HAP-1 (cell line): ENCODE measurements at regions not wholly inside any gene's neighbourhood (a gene's known extent, or its start where the extent isn't known, plus 50 kb on each side); places are given as distances from the start of the nearest gene placed in this dataset.
A peak's percentile ranks its signal among the peaks of the same experiment; 100 is the strongest.
"Not testable (repeated sequence)": the region's sequence is repeated elsewhere in the genome, so short reads cannot be mapped to it uniquely, and the experiment has no call there.

Experiments
- DNase-seq, 2 experiments: peaks; one replicate each; pipeline ENCODE4 v3.0.0-alpha.2; 2016 to 2020; ENCODE audit warnings: low spot score in 2 of 2
- H3K27me3 ChIP-seq: fragments of 250-450 bp; sonication (Bioruptor Pico); 2 replicates; pipeline ENCODE4 v1.5.1; 2020; ENCODE audit warnings: low read depth, mild to moderate bottlenecking, moderate library complexity
- H3K36me3 ChIP-seq: fragments of 250-450 bp; sonication (Bioruptor Pico); replicated peaks from 2 replicates; pipeline ENCODE4 v1.5.1; 2020; ENCODE audit warnings: mild to moderate bottlenecking
- H3K4me1 ChIP-seq: fragments of 250-450 bp; sonication (Bioruptor Pico); 2 replicates; pipeline ENCODE4 v1.5.1; 2020; ENCODE audit warnings: mild to moderate bottlenecking
- H3K4me3 ChIP-seq: fragments of 250-450 bp; sonication (Bioruptor Pico); 2 replicates; pipeline ENCODE4 v1.5.1; 2020; ENCODE audit warnings: mild to moderate bottlenecking, moderate library complexity
- H3K9me3 ChIP-seq: fragments of 250-450 bp; sonication (Bioruptor Pico); 2 replicates; pipeline ENCODE4 v1.5.1; 2020; ENCODE audit warnings: mild to moderate bottlenecking, moderate library complexity
- in situ Hi-C: fragments of 300-500 bp; cut with MboI; formaldehyde crosslinking; loops from 3 replicates; pipeline ENCODE4 v1.14.3; 2020; ENCODE audit warnings: low sequenced_read_pairs, inconsistent platforms, mixed read lengths

DNA sequence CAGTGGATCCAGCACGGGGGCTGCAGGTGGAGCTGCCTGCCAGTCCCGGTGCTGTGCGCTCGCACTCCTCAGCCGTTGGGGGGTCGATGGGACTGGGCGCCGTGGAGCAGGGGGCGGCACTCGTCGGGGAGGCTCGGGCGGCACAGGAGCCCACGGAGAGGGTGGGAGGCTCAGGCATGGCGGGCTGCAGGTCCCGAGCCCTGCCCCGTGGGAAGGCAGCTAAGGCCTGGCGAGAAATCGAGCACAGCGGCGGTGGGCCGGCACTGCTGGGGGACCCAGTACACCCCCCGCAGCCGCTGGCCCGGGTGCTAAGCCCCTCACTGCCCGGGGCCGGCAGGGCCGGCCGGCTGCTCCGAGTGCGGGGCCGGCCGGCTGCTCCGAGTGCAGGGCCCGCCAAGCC lies 52.3 kb upstream of the MARK1 start:
- H3K27me3 ChIP-seq, in situ Hi-C loops, DNase-seq, H3K9me3 ChIP-seq, H3K4me1 ChIP-seq, H3K36me3 ChIP-seq, H3K4me3 ChIP-seq: not testable (repeated sequence)

DNA sequence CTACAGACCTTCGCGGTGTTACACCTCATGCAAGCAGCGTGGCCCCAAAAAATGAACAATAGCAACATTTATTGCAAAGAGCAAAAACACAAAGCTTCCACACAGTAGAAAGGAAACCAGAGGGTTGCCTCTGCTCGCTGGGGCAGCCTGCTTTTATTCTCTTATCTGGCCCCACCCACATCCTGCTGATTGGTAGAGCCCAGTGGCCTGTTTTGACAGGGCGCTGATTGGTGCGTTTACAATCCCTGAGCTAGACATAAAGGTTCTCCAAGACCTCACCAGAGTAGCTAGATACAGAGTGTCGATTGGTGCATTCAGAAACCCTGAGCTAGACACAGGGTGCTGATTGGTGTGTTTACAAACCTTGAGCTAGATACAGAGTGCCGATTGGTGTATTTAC lies 52.8 kb upstream of the MARK1 start:
- H3K36me3 ChIP-seq, in situ Hi-C loops, H3K9me3 ChIP-seq, H3K4me1 ChIP-seq, H3K27me3 ChIP-seq, H3K4me3 ChIP-seq, DNase-seq: not testable (repeated sequence)

DNA sequence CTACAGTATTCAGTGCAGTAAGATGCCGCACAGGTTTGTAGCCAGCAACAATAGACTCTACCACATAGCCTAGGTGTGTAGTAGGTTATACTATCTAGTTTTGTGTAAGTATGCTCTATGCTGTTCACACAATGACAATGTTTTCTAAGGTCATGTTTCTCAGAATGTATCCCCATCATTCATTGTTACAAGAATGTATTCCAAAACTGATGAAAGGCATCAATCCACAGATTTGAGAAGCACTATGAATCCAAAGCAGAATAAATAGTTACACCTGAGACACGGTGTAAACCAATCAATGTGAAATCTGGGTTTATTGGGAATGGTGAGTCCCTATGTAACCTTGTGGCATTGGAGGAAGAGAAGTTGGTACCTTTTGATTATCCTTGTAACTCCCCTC lies 54.5 kb upstream of the MARK1 start:
- no peaks in the 10 kb centered on the region for H3K4me1 ChIP-seq
- H3K36me3 ChIP-seq: no peaks in the 10 kb centered on the region
- H3K9me3 ChIP-seq: no peaks in the 10 kb centered on the region
- in situ Hi-C loops: no loop called here
- H3K27me3 ChIP-seq: no peaks in the 10 kb centered on the region
- no peak for DNase-seq
- H3K4me3 ChIP-seq: no peak overlapping the region

DNA sequence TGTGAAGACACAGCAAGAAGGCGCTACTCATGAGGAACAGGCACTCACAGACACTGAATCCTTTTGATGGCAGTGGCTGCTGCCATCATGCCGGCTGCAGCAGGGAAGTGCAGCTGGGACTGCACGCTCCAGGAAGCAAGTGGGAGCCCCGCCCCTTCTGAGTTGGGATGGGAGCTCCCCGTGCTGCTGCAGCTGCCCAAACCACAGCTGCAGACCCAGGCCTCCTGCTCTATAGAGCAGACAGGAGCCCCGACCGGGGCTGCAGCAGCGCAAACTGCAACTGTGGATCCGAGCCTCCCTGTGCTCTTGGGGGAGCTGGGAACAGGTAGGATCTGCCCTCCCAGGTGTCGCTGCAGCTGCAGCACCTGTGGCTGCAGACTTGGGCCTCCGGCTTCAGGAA lies 65.2 kb upstream of the MARK1 start:
- no peaks in the 10 kb centered on the region for H3K36me3 ChIP-seq
- in situ Hi-C loops: no loop called here
- H3K4me3 ChIP-seq: no peak overlapping the region
- H3K27me3 ChIP-seq: no peaks in the 10 kb centered on the region
- H3K4me1 ChIP-seq: no peaks in the 10 kb centered on the region
- peak in 1 of 2 experiments; percentile 60 for DNase-seq
- peaks cover 3% of the 10 kb centered on the region; the same call in 1 of the 2 replicates for H3K9me3 ChIP-seq

DNA sequence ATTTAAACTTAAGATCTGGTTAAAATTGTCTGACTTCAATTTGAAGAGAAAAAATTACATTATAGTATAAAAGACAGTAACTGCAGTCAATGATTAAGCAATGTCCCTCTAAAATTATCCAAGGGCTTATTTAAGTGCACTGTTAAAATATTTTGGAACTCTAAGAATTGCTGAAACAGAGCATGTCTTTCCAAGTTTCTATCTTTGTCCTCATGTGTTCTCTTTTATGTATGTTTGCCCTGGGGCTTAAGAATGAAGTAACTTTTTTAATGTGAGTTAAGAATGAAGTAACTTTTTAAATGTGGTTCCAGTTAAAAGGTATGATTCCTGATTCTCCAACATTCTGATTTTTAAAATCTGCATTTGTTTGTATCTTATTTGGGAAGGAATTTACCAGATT lies 69.0 kb upstream of the MARK1 start:
- no peaks in the 10 kb centered on the region for H3K27me3 ChIP-seq
- H3K4me3 ChIP-seq: no peak overlapping the region
- no peaks in the 10 kb centered on the region for H3K36me3 ChIP-seq
- H3K9me3 ChIP-seq: peaks cover 3% of the 10 kb centered on the region; the same call in 1 of the 2 replicates
- in situ Hi-C loops: no loop called here
- DNase-seq: no peak
- H3K4me1 ChIP-seq: no peaks in the 10 kb centered on the region

DNA sequence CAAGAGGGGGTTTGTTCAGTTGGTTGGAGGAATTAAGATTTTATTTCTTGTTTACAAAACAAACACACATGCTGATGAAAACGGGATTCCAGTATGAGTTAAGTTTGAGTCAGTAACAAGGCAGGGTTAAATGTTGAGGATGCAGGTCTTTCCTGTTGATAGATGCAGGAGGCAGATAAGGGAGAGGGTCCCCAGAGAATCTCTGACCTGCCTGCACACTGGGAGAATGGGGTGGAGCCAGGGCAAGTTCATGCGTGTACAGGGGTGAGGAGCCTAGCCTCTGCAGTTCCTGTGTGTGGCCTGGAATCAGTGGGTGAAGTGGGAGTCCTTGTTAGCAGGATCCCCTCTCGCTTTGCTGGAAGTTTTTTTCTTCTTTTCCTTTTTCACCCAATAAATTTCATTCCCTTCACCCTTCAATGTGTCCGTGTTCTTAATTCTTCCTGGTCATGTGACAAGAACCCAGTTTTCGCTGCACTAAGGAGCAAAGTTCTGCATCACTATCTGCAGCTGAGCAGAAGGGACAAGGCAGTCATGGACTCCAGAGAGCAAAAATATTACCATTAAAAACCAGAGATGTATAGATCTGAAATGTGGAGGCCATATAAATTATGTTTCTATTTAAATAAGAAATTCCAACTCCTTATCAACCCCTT lies 69.9 kb upstream of the MARK1 start:
- no peak overlapping the region for H3K4me3 ChIP-seq
- peak in 1 of 2 experiments; percentile 9 for DNase-seq
- H3K9me3 ChIP-seq: no peaks in the 10 kb centered on the region
- in situ Hi-C loops: no loop called here
- H3K27me3 ChIP-seq: no peaks in the 10 kb centered on the region
- no peaks in the 10 kb centered on the region for H3K4me1 ChIP-seq
- no peaks in the 10 kb centered on the region for H3K36me3 ChIP-seq

DNA sequence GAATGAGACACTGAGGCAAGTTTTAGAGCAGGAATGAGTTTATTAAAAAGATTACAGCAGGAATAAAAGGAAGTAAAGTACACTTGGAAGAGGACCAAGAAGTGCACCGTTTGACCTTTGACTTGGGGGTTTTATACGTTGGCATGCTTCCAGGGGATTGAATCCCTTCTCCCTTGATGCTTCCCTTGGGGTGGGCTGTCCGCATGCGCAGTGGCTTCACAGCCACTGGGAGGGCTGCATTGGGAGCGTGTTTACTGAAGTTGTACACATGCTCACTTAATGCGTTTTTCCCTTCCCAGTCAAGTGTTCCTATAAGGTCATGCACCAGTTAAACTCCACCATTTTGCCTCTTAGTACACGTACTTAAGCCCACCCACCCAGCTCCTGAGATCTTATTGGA lies 72.4 kb upstream of the MARK1 start:
- in situ Hi-C loops: no loop called here
- Histone ChIP-seq H3K27me3 (peaks cover 6% of the 10 kb centered on the region; the same call in 1 of the 2 replicates), H3K4me1 (no peaks in the 10 kb centered on the region), H3K36me3 (no peaks in the 10 kb centered on the region), H3K9me3 (no peaks in the 10 kb centered on the region), H3K4me3 (no peak overlapping the region)
- DNase-seq: no peak

DNA sequence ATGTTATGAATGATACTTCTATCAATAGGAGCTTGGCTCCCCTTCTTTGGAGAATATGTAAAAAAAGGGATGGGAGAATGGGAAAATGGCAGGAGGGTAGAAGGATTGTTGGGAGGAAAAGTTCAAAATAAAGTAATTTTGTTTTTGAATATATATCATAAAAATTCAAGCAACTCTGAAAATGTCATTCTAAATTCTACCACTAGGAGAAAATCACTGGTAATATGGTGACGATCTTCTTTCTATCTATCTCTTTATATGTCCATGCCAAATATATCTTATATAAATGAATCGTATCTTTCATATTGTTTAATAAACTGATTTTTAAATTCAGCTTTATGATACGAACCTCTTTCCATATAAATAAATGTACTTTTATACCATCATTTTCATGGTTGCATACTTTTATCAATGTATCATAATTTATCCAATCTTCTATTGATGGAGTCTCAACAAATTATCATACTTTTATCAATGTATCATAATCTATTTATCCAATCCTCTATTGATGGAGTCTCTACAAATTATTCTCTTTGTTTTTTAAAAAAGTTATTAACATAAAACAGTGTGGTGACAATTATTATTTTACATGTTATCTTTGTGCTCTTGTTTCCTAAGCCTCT lies 73.7 kb upstream of the MARK1 start:
- DNase-seq: no peak
- in situ Hi-C loops: no loop called here
- peaks cover 10% of the 10 kb centered on the region; the same call in 1 of the 2 replicates for H3K27me3 ChIP-seq
- H3K9me3 ChIP-seq: no peaks in the 10 kb centered on the region
- no peaks in the 10 kb centered on the region for H3K4me1 ChIP-seq
- H3K36me3 ChIP-seq: no peaks in the 10 kb centered on the region
- no peak overlapping the region for H3K4me3 ChIP-seq

DNA sequence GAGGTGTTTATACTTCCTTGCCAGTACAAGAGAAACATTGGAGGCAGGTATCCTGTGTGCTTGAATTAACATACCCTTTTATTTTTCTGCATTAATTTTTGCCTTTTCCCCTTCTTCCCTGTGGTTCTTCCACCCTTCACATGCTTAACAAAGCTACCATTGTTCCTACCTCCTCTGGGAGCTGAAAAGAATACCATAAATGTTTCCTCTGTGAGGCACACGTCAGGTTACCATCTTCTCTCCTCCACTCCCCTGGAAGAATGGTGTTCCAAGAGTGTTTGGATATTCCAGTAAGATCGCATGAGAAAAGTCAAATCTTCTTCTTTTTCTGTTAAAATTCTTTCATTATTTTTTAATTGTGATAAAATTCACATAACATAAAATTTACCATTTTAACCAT lies 74.6 kb upstream of the MARK1 start:
- H3K9me3 ChIP-seq: no peaks in the 10 kb centered on the region
- H3K4me3 ChIP-seq: no peak overlapping the region
- in situ Hi-C loops: no loop called here
- H3K4me1 ChIP-seq: no peaks in the 10 kb centered on the region
- no peaks in the 10 kb centered on the region for H3K36me3 ChIP-seq
- DNase-seq: no peak
- H3K27me3 ChIP-seq: peaks cover 10% of the 10 kb centered on the region; the same call in 1 of the 2 replicates

DNA sequence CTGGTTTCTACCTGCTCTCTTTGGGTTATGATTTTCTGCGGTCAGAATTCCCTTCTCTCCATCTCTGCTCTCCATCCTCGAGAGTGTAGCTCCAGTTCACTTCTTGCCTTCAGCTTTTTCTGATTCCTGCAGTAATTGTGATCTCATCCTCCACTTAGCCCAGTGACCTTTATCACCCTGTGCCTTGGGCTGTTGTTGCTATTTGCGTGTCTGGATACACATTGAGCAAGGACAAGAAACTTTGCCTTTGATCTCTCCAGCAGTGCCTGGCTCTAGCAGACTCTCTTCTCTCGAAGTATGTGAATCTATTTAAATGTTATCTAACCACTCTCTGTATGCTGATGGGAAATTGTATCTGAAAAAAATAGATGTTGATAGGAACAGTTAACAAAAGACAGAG lies 76.4 kb upstream of the MARK1 start:
- DNase-seq: no peak
- Histone ChIP-seq H3K36me3 (no peaks in the 10 kb centered on the region), H3K4me3 (no peak overlapping the region), H3K4me1 (no peaks in the 10 kb centered on the region), H3K9me3 (no peaks in the 10 kb centered on the region), H3K27me3 (peaks cover 10% of the 10 kb centered on the region; the same call in 1 of the 2 replicates)
- in situ Hi-C loops: no loop called here

DNA sequence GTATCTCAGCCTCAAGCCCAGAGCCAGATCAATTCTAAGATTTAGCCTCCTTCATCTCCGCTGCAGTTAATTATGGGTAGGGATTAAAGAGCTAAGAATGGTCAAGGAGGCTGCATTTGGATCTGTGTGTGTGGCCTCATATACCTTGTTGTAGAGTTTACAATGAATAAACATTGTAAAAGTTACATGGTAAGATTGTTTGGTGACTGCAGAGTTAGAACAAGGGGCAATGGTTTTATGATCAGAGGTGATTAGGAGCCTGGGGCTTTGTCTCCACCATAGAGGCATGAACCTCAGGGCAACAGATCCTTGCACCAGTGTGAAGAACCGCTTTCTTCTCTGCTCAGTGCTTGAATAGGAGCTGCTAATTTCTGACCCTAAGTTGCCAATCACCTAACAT lies 77.0 kb upstream of the MARK1 start:
- Histone ChIP-seq H3K4me1 (no peaks in the 10 kb centered on the region), H3K36me3 (no peaks in the 10 kb centered on the region), H3K27me3 (peaks cover 10% of the 10 kb centered on the region; the same call in 1 of the 2 replicates), H3K4me3 (no peak overlapping the region), H3K9me3 (no peaks in the 10 kb centered on the region)
- in situ Hi-C loops: no loop called here
- DNase-seq: no peak

DNA sequence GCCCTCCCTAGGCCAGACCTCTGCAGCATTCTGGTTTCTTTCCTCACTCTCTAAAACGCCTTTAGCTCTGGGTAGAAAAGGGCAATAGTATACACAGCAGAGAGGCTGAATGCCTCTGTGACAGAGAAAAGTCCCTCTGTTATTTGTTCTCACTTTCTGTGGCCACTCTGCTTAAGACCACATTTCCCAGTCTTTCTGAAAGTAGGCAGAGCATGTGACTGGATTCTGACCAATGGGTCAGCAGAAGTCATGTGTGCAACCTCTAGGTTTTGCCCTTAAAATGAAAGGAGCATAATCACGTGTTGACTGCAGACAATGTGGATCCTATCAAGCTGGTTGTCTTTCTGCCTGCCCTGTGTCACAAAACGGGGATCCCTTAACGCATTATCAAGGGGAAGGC lies 79.7 kb upstream of the MARK1 start:
- no peak for DNase-seq
- in situ Hi-C loops: no loop called here
- Histone ChIP-seq H3K9me3 (no peaks in the 10 kb centered on the region), H3K36me3 (no peaks in the 10 kb centered on the region), H3K27me3 (peaks cover 10% of the 10 kb centered on the region; the same call in 1 of the 2 replicates), H3K4me3 (no peak overlapping the region), H3K4me1 (no peaks in the 10 kb centered on the region)

DNA sequence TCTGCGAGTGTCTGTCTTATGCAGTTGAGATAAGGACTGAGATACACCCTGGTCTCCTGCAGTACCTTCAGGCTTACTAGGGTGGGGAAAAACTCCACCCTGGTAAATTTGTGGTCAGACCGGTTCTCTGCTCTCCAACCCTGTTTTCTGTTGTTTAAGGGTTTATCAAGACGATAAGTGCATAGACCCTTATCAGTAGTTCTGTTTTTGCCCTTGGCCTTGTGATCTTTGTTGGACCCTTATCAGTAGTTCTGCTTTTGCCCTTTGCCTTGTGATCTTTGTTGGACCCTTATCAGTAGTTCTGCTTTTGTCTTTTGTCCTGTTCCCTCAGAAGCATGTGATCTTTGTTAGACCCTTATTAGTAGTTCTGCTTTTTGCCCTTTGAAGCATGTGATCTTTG lies 83.3 kb upstream of the MARK1 start:
- H3K36me3 ChIP-seq, H3K4me1 ChIP-seq, H3K4me3 ChIP-seq, in situ Hi-C loops, H3K27me3 ChIP-seq, H3K9me3 ChIP-seq, DNase-seq: not testable (repeated sequence)

DNA sequence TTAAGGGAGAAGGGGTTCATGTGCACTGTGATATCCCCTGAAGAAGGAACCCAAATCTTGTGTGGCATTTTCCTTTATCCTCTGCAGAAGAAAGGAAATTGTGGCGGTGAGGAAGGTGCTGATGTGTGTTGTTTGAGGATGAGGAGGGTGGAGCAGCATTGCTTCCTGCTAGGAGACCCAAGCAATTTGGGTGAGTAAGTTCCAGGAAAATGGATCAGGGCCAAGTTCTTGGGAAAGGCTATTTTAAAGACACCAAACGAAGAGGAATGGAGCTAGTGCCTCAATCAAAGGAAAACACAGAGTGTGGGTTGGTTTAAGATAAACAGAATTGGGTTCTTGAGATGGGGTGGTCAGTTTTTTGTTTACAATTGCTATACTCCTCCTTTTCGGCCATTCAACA lies 86.7 kb upstream of the MARK1 start:
- no peaks in the 10 kb centered on the region for H3K36me3 ChIP-seq
- in situ Hi-C loops: no loop called here
- H3K27me3 ChIP-seq: no peaks in the 10 kb centered on the region
- no peak overlapping the region for H3K4me3 ChIP-seq
- no peak for DNase-seq
- no peaks in the 10 kb centered on the region for H3K4me1 ChIP-seq
- peaks cover 2% of the 10 kb centered on the region; the same call in 1 of the 2 replicates for H3K9me3 ChIP-seq
